ENCODE measurements at regions not wholly inside any gene's neighbourhood (a gene's known extent, or its start where the extent isn't known, plus 50 kb on each side); places are given as distances from the start of the nearest gene placed in this dataset.

DNA sequence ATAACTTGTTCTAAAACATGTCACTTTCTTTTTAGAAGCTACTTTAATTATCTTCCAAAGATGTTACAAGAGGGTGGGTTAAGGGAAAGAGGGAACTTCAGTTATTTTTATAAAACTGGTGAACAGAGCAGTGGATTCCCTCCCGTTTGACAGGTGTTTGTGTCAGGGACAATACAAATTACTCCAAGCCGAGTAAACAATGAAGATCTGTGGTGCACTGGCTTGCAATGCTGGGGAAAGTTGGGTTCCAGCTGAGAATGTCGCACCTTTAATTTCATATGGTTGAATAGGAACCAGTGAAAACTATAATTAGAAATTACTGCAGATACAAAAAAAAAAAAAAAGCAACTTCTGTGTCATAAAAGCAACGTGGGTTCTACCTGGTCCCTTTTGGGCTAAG is 98.6 kb upstream of the TTC29 start (continued):
- TF ChIP-seq RAD21 (CRISPR knock-in tag; conservative IDR thresholded peaks at IDR 0.05 in 1 of 2, IDR thresholded peaks at IDR 0.05 in 1 of 2) (no peak), BRCA1 (IDR thresholded peaks at IDR 0.05) (no peak), BRCA1 (CRISPR knock-in tag; IDR thresholded peaks at IDR 0.05) (no peak), ZNF79 (CRISPR knock-in tag; IDR thresholded peaks at IDR 0.05; ENCODE audit: low read depth) (no peak), PML (IDR thresholded peaks at IDR 0.05; ENCODE audit: low read length) (no peak), CBFB (CRISPR knock-in tag; IDR thresholded peaks at IDR 0.05) (no peak), ZNF143 (CRISPR knock-in tag; IDR thresholded peaks at IDR 0.05) (no peak), ZNF717 (CRISPR knock-in tag; IDR thresholded peaks at IDR 0.05) (no peak), CBX2 (IDR thresholded peaks at IDR 0.05; ENCODE audit: insufficient read depth, low read length, poor library complexity, severe bottlenecking) (no peak), ZNF696 (CRISPR knock-in tag; conservative IDR thresholded peaks at IDR 0.05) (no peak), CBFA2T2 (conservative IDR thresholded peaks at IDR 0.05) (no peak)
- TF ChIP-seq, protein P1, sequence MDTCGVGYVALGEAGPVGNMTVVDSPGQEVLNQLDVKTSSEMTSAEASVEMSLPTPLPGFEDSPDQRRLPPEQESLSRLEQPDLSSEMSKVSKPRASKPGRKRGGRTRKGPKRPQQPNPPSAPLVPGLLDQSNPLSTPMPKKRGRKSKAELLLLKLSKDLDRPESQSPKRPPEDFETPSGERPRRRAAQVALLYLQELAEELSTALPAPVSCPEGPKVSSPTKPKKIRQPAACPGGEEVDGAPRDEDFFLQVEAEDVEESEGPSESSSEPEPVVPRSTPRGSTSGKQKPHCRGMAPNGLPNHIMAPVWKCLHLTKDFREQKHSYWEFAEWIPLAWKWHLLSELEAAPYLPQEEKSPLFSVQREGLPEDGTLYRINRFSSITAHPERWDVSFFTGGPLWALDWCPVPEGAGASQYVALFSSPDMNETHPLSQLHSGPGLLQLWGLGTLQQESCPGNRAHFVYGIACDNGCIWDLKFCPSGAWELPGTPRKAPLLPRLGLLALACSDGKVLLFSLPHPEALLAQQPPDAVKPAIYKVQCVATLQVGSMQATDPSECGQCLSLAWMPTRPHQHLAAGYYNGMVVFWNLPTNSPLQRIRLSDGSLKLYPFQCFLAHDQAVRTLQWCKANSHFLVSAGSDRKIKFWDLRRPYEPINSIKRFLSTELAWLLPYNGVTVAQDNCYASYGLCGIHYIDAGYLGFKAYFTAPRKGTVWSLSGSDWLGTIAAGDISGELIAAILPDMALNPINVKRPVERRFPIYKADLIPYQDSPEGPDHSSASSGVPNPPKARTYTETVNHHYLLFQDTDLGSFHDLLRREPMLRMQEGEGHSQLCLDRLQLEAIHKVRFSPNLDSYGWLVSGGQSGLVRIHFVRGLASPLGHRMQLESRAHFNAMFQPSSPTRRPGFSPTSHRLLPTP (IDR thresholded peaks at IDR 0.05; ENCODE audit: borderline replicate concordance, extremely low read depth, insufficient read length): no peak
- TF ChIP-seq, protein P2, sequence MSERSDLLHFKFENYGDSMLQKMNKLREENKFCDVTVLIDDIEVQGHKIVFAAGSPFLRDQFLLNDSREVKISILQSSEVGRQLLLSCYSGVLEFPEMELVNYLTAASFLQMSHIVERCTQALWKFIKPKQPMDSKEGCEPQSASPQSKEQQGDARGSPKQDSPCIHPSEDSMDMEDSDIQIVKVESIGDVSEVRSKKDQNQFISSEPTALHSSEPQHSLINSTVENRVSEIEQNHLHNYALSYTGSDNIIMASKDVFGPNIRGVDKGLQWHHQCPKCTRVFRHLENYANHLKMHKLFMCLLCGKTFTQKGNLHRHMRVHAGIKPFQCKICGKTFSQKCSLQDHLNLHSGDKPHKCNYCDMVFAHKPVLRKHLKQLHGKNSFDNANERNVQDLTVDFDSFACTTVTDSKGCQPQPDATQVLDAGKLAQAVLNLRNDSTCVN (CRISPR knock-in tag; IDR thresholded peaks at IDR 0.05): no peak
